GM10266 (cell line): ENCODE measurements at regions not wholly inside any gene's neighbourhood (a gene's known extent, or its start where the extent isn't known, plus 50 kb on each side); places are given as distances from the start of the nearest gene placed in this dataset.
"Not testable (repeated sequence)": the region's sequence is repeated elsewhere in the genome, so short reads cannot be mapped to it uniquely, and the experiment has no call there.

Experiments used
- DNase-seq: peaks from one replicate; pipeline ENCODE4 v3.0.0; 2012; ENCODE audit errors: extremely low spot score
- CTCF ChIP-seq: IDR thresholded peaks from 2 replicates; pipeline ENCODE4 v1.5.1; 2012; ENCODE audit warnings: mild to moderate bottlenecking, low read depth; ENCODE audit not compliant: control insufficient read depth, insufficient read depth; ENCODE audit errors: missing control alignments

- DNase-seq = no peak
- TF ChIP-seq CTCF = no peak
Measured at GRCh38 chr3:6062261-6063187, 798.4 kb upstream of the GRM7 start.

GRCh38 chr3:6066397-6066796, 794.5 kb upstream of the GRM7 start:
- no peak for DNase-seq
- TF ChIP-seq CTCF = no peak

GRCh38 chr3:6066868-6067578, 793.9 kb upstream of the GRM7 start:
- DNase-seq = not testable (repeated sequence)

- DNase-seq = no peak
- TF ChIP-seq CTCF = no peak
Measured at GRCh38 chr3:6074952-6075351, 786.0 kb upstream of the GRM7 start.

- no peak for TF ChIP-seq CTCF
Measured at GRCh38 chr3:6078436-6078835, 782.5 kb upstream of the GRM7 start.

GRCh38 chr3:6079011-6079410, 781.9 kb upstream of the GRM7 start:
- no peak for TF ChIP-seq CTCF
- no peak for DNase-seq

More at GRCh38 chr3:6078436-6078835, 782.5 kb upstream of the GRM7 start:
- DNase-seq = no peak

GRCh38 chr3:6079561-6080179, 781.2 kb upstream of the GRM7 start:
- DNase-seq = no peak
- TF ChIP-seq CTCF = no peak
